ENCODE measurements at regions not wholly inside any gene's neighbourhood (a gene's known extent, or its start where the extent isn't known, plus 50 kb on each side); places are given as distances from the start of the nearest gene placed in this dataset.

GRCh38 chr6:135567375-135568083 lies 70.0 kb upstream of the AHI1 start:
- TF ChIP-seq EP300 (IDR thresholded peaks at IDR 0.05; ENCODE audit: low read depth) (no peak), CTCF (IDR thresholded peaks at IDR 0.05) (no peak)
